H1 (cell line): ENCODE measurements at regions not wholly inside any gene's neighbourhood (a gene's known extent, or its start where the extent isn't known, plus 50 kb on each side); places are given as distances from the start of the nearest gene placed in this dataset.

Experiments
- CTCF ChIA-PET: fragments of 300-600 bp; sonication (Branson Sonifier 250); formaldehyde crosslinking; loops from one replicate; lab custom pipeline; 2021; ENCODE audit not compliant: partially characterized antibody; lab: Charles Lee
- POLR2A ChIA-PET: fragments of 300-600 bp; sonication (Branson Sonifier 250); formaldehyde crosslinking; loops from one replicate; lab custom pipeline; 2021; ENCODE audit warnings: inconsistent platforms; ENCODE audit not compliant: partially characterized antibody; lab: Charles Lee
- DNase-seq, 2 experiments: peaks; one replicate each; pipeline versions ENCODE4 v3.0.0 to v3.0.0-alpha.2; 2010 to 2022; ENCODE audit warnings: low spot score in 2 of 2, low read depth in 1 of 2, mixed read lengths in 1 of 2
- FAIRE-seq: peaks from 2 replicates; lab custom pipeline; 2011; peaks lifted over from hg19 to GRCh38; lab: Jason Lieb, UNC
- H2AFZ ChIP-seq: 2 replicates; pipeline ENCODE4 v1.8.1; 2012; ENCODE audit warnings: low read length, inconsistent platforms
- H2AK5ac ChIP-seq: 2 replicates; pipeline ENCODE4 v1.6.1; 2013; ENCODE audit warnings: low read depth, low read length
- H2BK120ac ChIP-seq: replicated peaks from 2 replicates; pipeline ENCODE3; 2013; ENCODE audit warnings: low read depth, low read length, inconsistent platforms
- H2BK12ac ChIP-seq: 2 replicates; pipeline ENCODE4 v1.6.1; 2013; ENCODE audit warnings: low read depth, low read length
- H2BK15ac ChIP-seq: 2 replicates; pipeline ENCODE4 v1.6.1; 2013; ENCODE audit warnings: low read length
- H2BK20ac ChIP-seq: 2 replicates; pipeline ENCODE4 v1.6.1; 2013; ENCODE audit warnings: low read length
- H2BK5ac ChIP-seq: 2 replicates; pipeline ENCODE4 v1.6.1; 2013; ENCODE audit warnings: low read depth, low read length
- H3K14ac ChIP-seq: 2 replicates; pipeline ENCODE4 v1.6.1; 2013; ENCODE audit warnings: inconsistent platforms; ENCODE audit not compliant: insufficient read length
- H3K18ac ChIP-seq: 2 replicates; pipeline ENCODE4 v1.6.1; 2013; ENCODE audit warnings: low read length; ENCODE audit errors: extremely low read depth
- H3K23ac ChIP-seq: 2 replicates; pipeline ENCODE4 v1.6.1; 2013; ENCODE audit warnings: inconsistent platforms; ENCODE audit not compliant: insufficient read length
- H3K23me2 ChIP-seq: 2 replicates; pipeline ENCODE4 v1.6.1; 2013; ENCODE audit warnings: low read depth, low read length
- H3K27ac ChIP-seq: 2 replicates; pipeline ENCODE4 v1.6.1; 2011; ENCODE audit warnings: low read depth, low read length, inconsistent platforms
- H3K27me3 ChIP-seq, 4 experiments: replicated peaks in 1 of 4; 1 replicate in 1 of 4; 2 replicates in 3 of 4; pipeline versions ENCODE4 v1.6.1 to v1.8.1; 2011 to 2013; ENCODE audit warnings: low read length in 3 of 4, mild to moderate bottlenecking in 3 of 4, inconsistent platforms in 2 of 4, mixed read lengths in 2 of 4, moderate library complexity in 1 of 4; ENCODE audit not compliant: control insufficient read depth in 3 of 4, insufficient read depth in 3 of 4; ENCODE audit errors: extremely low read depth in 1 of 4
- H3K36me3 ChIP-seq, 4 experiments: 2 replicates each; pipeline versions ENCODE4 v1.6.1 to v1.8.1; 2011 to 2013; ENCODE audit warnings: mild to moderate bottlenecking in 4 of 4, low read length in 3 of 4, moderate library complexity in 2 of 4, control low read depth in 1 of 4, inconsistent platforms in 1 of 4; ENCODE audit not compliant: insufficient read depth in 4 of 4, control insufficient read depth in 2 of 4
- H3K4ac ChIP-seq: replicated peaks from 2 replicates; pipeline ENCODE3; 2013; ENCODE audit warnings: low read length, low read depth, mixed read lengths, inconsistent platforms; ENCODE audit not compliant: insufficient read length
- H3K4me1 ChIP-seq, 4 experiments: replicated peaks in 1 of 4; 1 replicate in 1 of 4; 2 replicates in 3 of 4; pipeline versions ENCODE4 v1.6.1 to v1.8.1; 2011 to 2013; ENCODE audit warnings: low read length in 3 of 4, inconsistent platforms in 2 of 4, mixed read lengths in 1 of 4; ENCODE audit not compliant: insufficient read depth in 4 of 4, control insufficient read depth in 3 of 4
- H3K4me2 ChIP-seq, 2 experiments: 2 replicates each; pipeline versions ENCODE4 v1.6.1 to v1.8.1; 2011 to 2013; ENCODE audit warnings: low read depth in 2 of 2, low read length in 2 of 2, control low read depth in 1 of 2, inconsistent platforms in 1 of 2, mild to moderate bottlenecking in 1 of 2; ENCODE audit not compliant: insufficient read depth in 1 of 2
- H3K4me3 ChIP-seq, 4 experiments: fragments of 200-600, 300-600 bp in 1 of 4; sonication (generic), shearing (Covaris generic), sonication (Bioruptor Twin) in 1 of 4; 2 replicates each; pipeline versions ENCODE4 v1.5.1 to v1.8.1; 2011 to 2016; ENCODE audit warnings: low read length in 4 of 4, low read depth in 3 of 4, control low read depth in 2 of 4, inconsistent platforms in 2 of 4, mild to moderate bottlenecking in 2 of 4, mixed read lengths in 1 of 4, moderate library complexity in 1 of 4; ENCODE audit not compliant: insufficient read depth in 2 of 4; ENCODE audit errors: extremely low read depth in 1 of 4
- H3K56ac ChIP-seq: replicated peaks from 2 replicates; pipeline ENCODE3; 2013; ENCODE audit warnings: low read depth, mild to moderate bottlenecking, mixed read lengths, low read length, inconsistent platforms; ENCODE audit not compliant: insufficient read length
- H3K79me1 ChIP-seq: 2 replicates; pipeline ENCODE4 v1.6.1; 2013; ENCODE audit warnings: low read depth, low read length, control low read depth
- H3K79me2 ChIP-seq, 2 experiments: 2 replicates each; pipeline versions ENCODE4 v1.6.1 to v1.8.1; 2012 to 2013; ENCODE audit warnings: low read length in 2 of 2, mild to moderate bottlenecking in 2 of 2, inconsistent platforms in 1 of 2; ENCODE audit not compliant: insufficient read depth in 2 of 2, control insufficient read depth in 1 of 2
- H3K9ac ChIP-seq, 4 experiments: replicated peaks in 1 of 4; 1 replicate in 1 of 4; 2 replicates in 3 of 4; pipeline versions ENCODE4 v1.6.1 to v1.8.1; 2011 to 2013; ENCODE audit warnings: low read depth in 3 of 4, low read length in 3 of 4, control low read depth in 2 of 4, mild to moderate bottlenecking in 2 of 4, moderate library complexity in 2 of 4, inconsistent platforms in 1 of 4; ENCODE audit errors: extremely low read depth in 1 of 4
- H3K9me3 ChIP-seq, 2 experiments: 2 replicates each; pipeline versions ENCODE4 v1.6.1 to v1.8.1; 2012 to 2013; ENCODE audit warnings: mild to moderate bottlenecking in 2 of 2, moderate library complexity in 2 of 2, control low read depth in 1 of 2, inconsistent platforms in 1 of 2, low read depth in 1 of 2, low read length in 1 of 2, mixed read lengths in 1 of 2; ENCODE audit not compliant: insufficient read depth in 2 of 2
- H4K20me1 ChIP-seq, 2 experiments: replicated peaks in 1 of 2; 2 replicates each; pipeline versions ENCODE3 to v1.8.1; 2011 to 2013; ENCODE audit warnings: inconsistent platforms in 2 of 2, low read length in 2 of 2, mild to moderate bottlenecking in 1 of 2; ENCODE audit not compliant: insufficient read depth in 2 of 2, control insufficient read depth in 1 of 2
- H4K5ac ChIP-seq: 2 replicates; pipeline ENCODE4 v1.6.1; 2013; ENCODE audit warnings: low read length, low read depth, mixed read lengths, inconsistent platforms; ENCODE audit not compliant: insufficient read length
- H4K8ac ChIP-seq: 2 replicates; pipeline ENCODE4 v1.8.0; 2013; ENCODE audit warnings: mild to moderate bottlenecking, moderate library complexity, low read length, inconsistent platforms; ENCODE audit not compliant: insufficient read depth; ENCODE audit errors: extremely low read depth
- H4K91ac ChIP-seq: replicated peaks from 2 replicates; pipeline ENCODE3; 2013; ENCODE audit warnings: low read length, mixed read lengths, inconsistent platforms; ENCODE audit not compliant: insufficient read length
- BRCA1 ChIP-seq: IDR thresholded peaks from 2 replicates; pipeline ENCODE4 v1.6.1; 2012; ENCODE audit warnings: low read depth, low read length, improper control_type of control experiment
- CTCF ChIP-seq, 3 experiments: IDR thresholded peaks; 1 replicate in 2 of 3; 2 replicates in 1 of 3; pipeline versions ENCODE4 v1.5.1 to v1.6.1; 2011; ENCODE audit warnings: low read length in 3 of 3, mild to moderate bottlenecking in 3 of 3, inconsistent platforms in 2 of 3, low read depth in 1 of 3, moderate library complexity in 1 of 3; ENCODE audit not compliant: insufficient read depth in 1 of 3; ENCODE audit errors: control extremely low read depth in 1 of 3
- GABPA ChIP-seq: IDR thresholded peaks from 2 replicates; pipeline ENCODE4 v1.6.1; 2011; ENCODE audit warnings: mild to moderate bottlenecking, low read length, moderate library complexity, borderline replicate concordance; ENCODE audit not compliant: insufficient read depth
- KDM1A ChIP-seq: fragments of 200-600, 300-600 bp; sonication (generic); IDR thresholded peaks from 2 replicates; pipeline ENCODE4 v1.7.1; 2016; ENCODE audit warnings: mild to moderate bottlenecking, low read length, borderline replicate concordance
- KDM4A ChIP-seq: IDR thresholded peaks from one replicate; pipeline ENCODE4 v1.7.1; 2012; ENCODE audit warnings: low read depth, mild to moderate bottlenecking, moderate library complexity, low read length, inconsistent platforms; ENCODE audit not compliant: severe bottlenecking
- KDM5A ChIP-seq: fragments of 200-600 bp; IDR thresholded peaks from 2 replicates; pipeline ENCODE4 v1.7.1; 2012; ENCODE audit warnings: mild to moderate bottlenecking, low read length, inconsistent platforms, mixed read lengths
- NANOG ChIP-seq: IDR thresholded peaks from 2 replicates; pipeline ENCODE4 v1.6.1; 2011; ENCODE audit warnings: low read length, low read depth, mild to moderate bottlenecking, inconsistent platforms; ENCODE audit not compliant: insufficient read depth, poor library complexity, severe bottlenecking
- RXRA ChIP-seq: IDR thresholded peaks from 2 replicates; pipeline ENCODE4 v1.6.1; 2011; ENCODE audit warnings: low read depth, mild to moderate bottlenecking, low read length, moderate library complexity; ENCODE audit not compliant: insufficient read depth
- SIN3A ChIP-seq, 2 experiments: IDR thresholded peaks in 1 of 2; conservative IDR thresholded peaks in 1 of 2; 2 replicates each; pipeline ENCODE4 v1.6.1; 2011 to 2012; ENCODE audit warnings: low read length in 2 of 2, improper control_type of control experiment in 1 of 2, low read depth in 1 of 2, mild to moderate bottlenecking in 1 of 2
- SIX5 ChIP-seq: IDR thresholded peaks from 2 replicates; pipeline ENCODE4 v1.6.1; 2011; ENCODE audit warnings: mild to moderate bottlenecking, low read depth, low read length
- SP1 ChIP-seq: IDR thresholded peaks from 2 replicates; pipeline ENCODE4 v1.6.1; 2011; ENCODE audit warnings: low read depth, low read length
- SP2 ChIP-seq: IDR thresholded peaks from 2 replicates; pipeline ENCODE4 v1.6.1; 2012; ENCODE audit warnings: mild to moderate bottlenecking, low read length, inconsistent platforms
- WGBS, 2 experiments: shearing (Covaris generic) in 1 of 2; methylation state at CpG; one replicate each; pipeline versions ENCODE4 v1.1.6 to v1.1.7; 2013 to 2015; ENCODE audit warnings: low lambda C conversion rate in 2 of 2, mixed read lengths in 2 of 2, inconsistent platforms in 1 of 2, low coverage in 1 of 2, missing lambda C conversion rate in 1 of 2; ENCODE audit not compliant: insufficient replicate concordance in 2 of 2, insufficient coverage in 1 of 2, insufficient read length in 1 of 2; ENCODE audit errors: extremely low coverage in 1 of 2, missing lambda C conversion rate in 1 of 2; 5-methylcytosine and 5-hydroxymethylcytosine counted together

GRCh38 chr7:133190650-133191049, 62.2 kb upstream of the EXOC4 start:
- Histone ChIP-seq H4K20me1 (no peaks in the 10 kb centered on the region), H3K27me3 (no peaks in the 10 kb centered on the region), H3K4me1 (peaks cover 0 to 11% (median 5%) of the 10 kb centered on the region in 4 experiments; a peak in 5 of 7 replicates), H4K8ac (no peak overlapping the region), H3K79me2 (no peaks in the 10 kb centered on the region), H2AK5ac (no peak overlapping the region), H2BK120ac (no peak overlapping the region), H3K9ac (no peak overlapping the region), H3K79me1 (no peaks in the 10 kb centered on the region), H3K4me3 (no peak overlapping the region), H4K5ac (no peak overlapping the region), H2BK5ac (no peak overlapping the region), H3K9me3 (no peaks in the 10 kb centered on the region), H2BK20ac (no peak overlapping the region), H3K18ac (no peak overlapping the region), H3K23ac (no peak overlapping the region), H2BK12ac (no peak overlapping the region)
- no peak for FAIRE-seq
- 100% methylated on average over 1 of the region's 1 CpG; no CpG with 5 or more reads in 1 of the 2 experiments for WGBS, 2 experiments
- ChIA-PET POLR2A (no interaction called here), CTCF (interaction anchor here (0.5 to 1.5 kb wide), 4 partner anchors 16 to 139 kb away, joined by 3 to 4 read pairs (median 4); no protein-coding TSS in a partner anchor)
- no peak for TF ChIP-seq SP1
- no peak for TF ChIP-seq KDM5A
- no peak for TF ChIP-seq NANOG
- TF ChIP-seq BRCA1 = no peak
- TF ChIP-seq RXRA = no peak
- no peak for TF ChIP-seq SP2
- TF ChIP-seq SIN3A (conservative IDR thresholded peaks at IDR 0.05 in 1 of 2, IDR thresholded peaks at IDR 0.05 in 1 of 2; ENCODE audit: low read depth in 1 of 2, low read length in 2 of 2) = no peak
- TF ChIP-seq GABPA = no peak
- no peak for TF ChIP-seq SIX5
- no peak for TF ChIP-seq KDM1A
- TF ChIP-seq KDM4A = no peak
- TF ChIP-seq CTCF (IDR thresholded peaks at IDR 0.05; ENCODE audit: control extremely low read depth in 1 of 3, insufficient read depth in 1 of 3, low read depth in 1 of 3, low read length in 3 of 3) = no peak
- TF ChIP-seq, all 59 proteins: peak for 0
- no peak overlapping the region for H3K14ac ChIP-seq
- H3K56ac ChIP-seq = no peak overlapping the region
- H4K91ac ChIP-seq = no peak overlapping the region
- H3K4me2 ChIP-seq = no peak overlapping the region
- DNase-seq = no peak
- no peak overlapping the region for H3K27ac ChIP-seq
- H3K36me3 ChIP-seq = no peaks in the 10 kb centered on the region
- no peak overlapping the region for H2AFZ ChIP-seq
- H3K4ac ChIP-seq = no peak overlapping the region
- H3K23me2 ChIP-seq = no peaks in the 10 kb centered on the region; the same call in 1 of the 2 replicates
- no peak overlapping the region for H2BK15ac ChIP-seq
